ENCODE measurements at regions not wholly inside any gene's neighbourhood (a gene's known extent, or its start where the extent isn't known, plus 50 kb on each side); places are given as distances from the start of the nearest gene placed in this dataset.
"Not testable (repeated sequence)": the region's sequence is repeated elsewhere in the genome, so short reads cannot be mapped to it uniquely, and the experiment has no call there.

DNA sequence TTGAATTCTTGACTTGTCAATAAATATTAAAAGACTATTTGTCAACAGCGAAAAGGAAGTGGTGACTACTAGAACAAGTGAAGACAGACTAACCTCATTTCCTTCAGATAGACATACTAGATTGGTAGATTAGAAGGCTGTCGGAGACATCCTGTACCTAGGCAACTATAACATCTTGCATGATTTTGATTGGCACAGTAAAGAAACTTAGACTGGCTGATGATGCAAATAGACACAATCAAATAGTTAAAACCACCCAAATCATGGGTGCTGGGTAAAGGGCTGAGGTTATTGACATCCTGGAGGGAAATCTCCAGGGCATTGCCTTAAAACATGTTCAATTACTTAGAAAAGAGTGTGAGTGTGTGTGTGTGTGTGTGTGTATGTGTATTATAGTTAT, 85.9 kb upstream of the EDEM3 start:
- Histone ChIP-seq H3K4me2 (no peak overlapping the region), H4K20me1 (ENCODE audit: insufficient read depth) (no peaks in the 10 kb centered on the region), H3K4me3 (IDR thresholded peaks at IDR 0.05; ENCODE audit: insufficient read depth, low read depth, low read length) (no peak overlapping the region), H3K27ac (no peak overlapping the region), H3K4me1 (ENCODE audit: low read depth, poor library complexity, severe bottlenecking) (peaks cover 71% of the 10 kb centered on the region), H3K27me3 (ENCODE audit: insufficient read depth, low read depth) (no peaks in the 10 kb centered on the region), H3K79me2 (ENCODE audit: insufficient read depth, low read depth) (no peaks in the 10 kb centered on the region), H3K9ac (no peak overlapping the region), H2AFZ (ENCODE audit: low read depth) (no peak overlapping the region), H3K36me3 (ENCODE audit: insufficient read depth) (no peaks in the 10 kb centered on the region)
- TF ChIP-seq, protein P1, sequence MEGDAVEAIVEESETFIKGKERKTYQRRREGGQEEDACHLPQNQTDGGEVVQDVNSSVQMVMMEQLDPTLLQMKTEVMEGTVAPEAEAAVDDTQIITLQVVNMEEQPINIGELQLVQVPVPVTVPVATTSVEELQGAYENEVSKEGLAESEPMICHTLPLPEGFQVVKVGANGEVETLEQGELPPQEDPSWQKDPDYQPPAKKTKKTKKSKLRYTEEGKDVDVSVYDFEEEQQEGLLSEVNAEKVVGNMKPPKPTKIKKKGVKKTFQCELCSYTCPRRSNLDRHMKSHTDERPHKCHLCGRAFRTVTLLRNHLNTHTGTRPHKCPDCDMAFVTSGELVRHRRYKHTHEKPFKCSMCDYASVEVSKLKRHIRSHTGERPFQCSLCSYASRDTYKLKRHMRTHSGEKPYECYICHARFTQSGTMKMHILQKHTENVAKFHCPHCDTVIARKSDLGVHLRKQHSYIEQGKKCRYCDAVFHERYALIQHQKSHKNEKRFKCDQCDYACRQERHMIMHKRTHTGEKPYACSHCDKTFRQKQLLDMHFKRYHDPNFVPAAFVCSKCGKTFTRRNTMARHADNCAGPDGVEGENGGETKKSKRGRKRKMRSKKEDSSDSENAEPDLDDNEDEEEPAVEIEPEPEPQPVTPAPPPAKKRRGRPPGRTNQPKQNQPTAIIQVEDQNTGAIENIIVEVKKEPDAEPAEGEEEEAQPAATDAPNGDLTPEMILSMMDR (conservative IDR thresholded peaks at IDR 0.05; ENCODE audit: low read depth, low read length), result no peak

DNA sequence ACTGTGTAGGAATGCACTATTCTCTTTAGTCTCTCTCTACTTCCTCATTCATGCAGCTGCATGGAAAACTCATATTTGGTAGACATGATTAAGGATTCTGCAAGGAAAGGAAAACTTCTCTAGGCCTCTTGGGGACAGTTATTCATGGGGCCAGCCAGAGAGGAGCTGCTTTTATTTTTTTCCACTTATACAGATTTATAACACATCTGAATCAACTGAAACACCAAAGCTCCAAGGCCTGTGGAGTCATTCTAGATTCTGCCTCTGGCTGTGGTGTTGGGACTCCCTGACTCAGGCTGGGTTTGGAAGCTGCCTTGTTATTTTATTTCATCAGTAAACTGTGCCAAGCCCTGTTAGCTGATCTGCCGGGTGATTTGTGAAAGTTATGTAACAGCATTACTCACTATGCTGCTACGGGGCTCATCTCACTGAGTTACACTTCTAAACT, 83.9 kb upstream of the EDEM3 start:
- no peaks in the 10 kb centered on the region for H3K27me3 ChIP-seq (ENCODE audit: insufficient read depth, low read depth)
- H3K4me1 ChIP-seq (ENCODE audit: low read depth, poor library complexity, severe bottlenecking), result peaks cover 53% of the 10 kb centered on the region
- TF ChIP-seq, protein P1 (conservative IDR thresholded peaks at IDR 0.05; ENCODE audit: low read depth, low read length), result no peak
- H3K79me2 ChIP-seq (ENCODE audit: insufficient read depth, low read depth), result no peaks in the 10 kb centered on the region
- no peak overlapping the region for H3K27ac ChIP-seq
- H4K20me1 ChIP-seq (ENCODE audit: insufficient read depth), result no peaks in the 10 kb centered on the region
- H3K4me2 ChIP-seq, result no peak overlapping the region
- H3K9ac ChIP-seq, result no peak overlapping the region
- H2AFZ ChIP-seq (ENCODE audit: low read depth), result no peak overlapping the region
- H3K36me3 ChIP-seq (ENCODE audit: insufficient read depth), result no peaks in the 10 kb centered on the region
- H3K4me3 ChIP-seq (IDR thresholded peaks at IDR 0.05; ENCODE audit: insufficient read depth, low read depth, low read length), result no peak overlapping the region

DNA sequence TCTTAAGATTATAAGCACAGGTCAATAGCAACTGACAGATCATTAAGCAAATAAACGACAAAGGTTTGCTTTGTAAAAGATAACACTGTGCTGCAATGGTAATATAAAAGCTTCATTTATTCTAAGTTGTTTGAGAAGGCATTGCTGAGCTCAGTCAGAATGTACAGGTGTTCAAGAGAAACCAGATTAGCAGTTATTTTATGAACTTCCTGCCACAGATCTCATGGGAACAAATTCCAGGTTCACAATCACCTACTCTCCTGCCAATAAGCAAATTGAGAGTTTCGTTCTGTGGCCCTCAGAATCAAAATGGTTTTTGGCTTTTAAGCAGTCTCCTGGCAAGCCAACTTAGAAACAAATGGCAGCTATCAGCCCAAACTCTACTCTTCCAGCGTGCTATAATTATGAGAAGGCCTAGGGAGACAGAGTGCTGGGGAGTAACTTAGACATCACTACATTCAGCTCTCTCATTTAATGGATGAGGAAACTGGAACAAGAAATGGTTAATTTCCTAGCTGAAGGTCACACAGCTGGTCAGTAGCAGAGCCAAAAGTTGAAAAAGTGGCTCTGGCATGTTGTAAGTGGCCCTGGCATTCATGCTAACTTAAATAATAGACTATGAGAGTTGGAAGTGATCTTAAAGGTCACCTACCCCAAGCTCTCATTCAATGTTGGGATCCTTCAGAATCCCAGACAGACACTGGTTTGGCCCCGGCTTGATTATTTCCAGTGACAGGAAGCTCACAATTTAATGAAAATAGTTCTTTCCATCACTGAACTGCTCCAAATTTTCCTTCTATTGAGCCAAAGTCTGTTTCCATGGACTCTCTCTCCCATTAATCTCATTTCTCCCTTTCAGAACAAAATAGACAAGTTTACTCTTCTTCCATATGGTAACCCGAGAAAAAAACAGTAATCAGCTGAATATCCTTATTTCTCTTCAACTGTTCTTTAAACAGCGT, 82.6 kb upstream of the EDEM3 start:
- peak overlapping the region; percentile 70 for H3K4me2 ChIP-seq
- H3K4me3 ChIP-seq (IDR thresholded peaks at IDR 0.05; ENCODE audit: insufficient read depth, low read depth, low read length), result no peak overlapping the region
- H4K20me1 ChIP-seq (ENCODE audit: insufficient read depth), result no peaks in the 10 kb centered on the region
- no peaks in the 10 kb centered on the region for H3K36me3 ChIP-seq (ENCODE audit: insufficient read depth)
- peak overlapping the region; percentile 25; the same call in 1 of the 2 replicates for H3K27ac ChIP-seq
- no peak overlapping the region for H3K9ac ChIP-seq
- peaks cover 39% of the 10 kb centered on the region for H3K4me1 ChIP-seq (ENCODE audit: low read depth, poor library complexity, severe bottlenecking)
- no peaks in the 10 kb centered on the region for H3K79me2 ChIP-seq (ENCODE audit: insufficient read depth, low read depth)
- no peak overlapping the region for H2AFZ ChIP-seq (ENCODE audit: low read depth)
- TF ChIP-seq, protein P1 (conservative IDR thresholded peaks at IDR 0.05; ENCODE audit: low read depth, low read length), result no peak
- H3K27me3 ChIP-seq (ENCODE audit: insufficient read depth, low read depth), result no peaks in the 10 kb centered on the region

DNA sequence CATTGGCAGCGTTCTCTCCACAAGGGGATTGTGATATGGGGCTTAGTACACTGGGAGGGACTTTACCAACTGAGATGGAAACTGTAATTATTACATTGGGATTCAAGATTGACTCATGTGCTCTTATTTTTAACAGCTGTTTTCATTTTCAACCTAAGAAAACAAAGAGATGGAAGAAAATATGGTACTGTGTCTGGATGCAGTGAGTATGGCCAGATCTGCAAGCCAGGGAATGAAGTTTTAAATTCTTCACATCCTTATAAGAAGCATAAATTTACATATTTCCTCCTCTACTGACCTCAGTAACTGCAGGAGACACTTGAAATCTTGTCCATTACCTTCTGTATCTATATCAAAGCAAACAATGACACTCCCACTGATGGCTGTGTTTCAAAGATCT, 81.5 kb upstream of the EDEM3 start:
- no peak overlapping the region for H2AFZ ChIP-seq (ENCODE audit: low read depth)
- H3K27ac ChIP-seq, result no peak overlapping the region; the same call in 1 of the 2 replicates
- no peak overlapping the region for H3K9ac ChIP-seq
- H3K36me3 ChIP-seq (ENCODE audit: insufficient read depth), result no peaks in the 10 kb centered on the region
- H3K4me2 ChIP-seq, result peak overlapping the region; percentile 70; the same call in 1 of the 2 replicates
- no peak overlapping the region for H3K4me3 ChIP-seq (IDR thresholded peaks at IDR 0.05; ENCODE audit: insufficient read depth, low read depth, low read length)
- TF ChIP-seq, protein P1 (conservative IDR thresholded peaks at IDR 0.05; ENCODE audit: low read depth, low read length), result no peak
- peaks cover 32% of the 10 kb centered on the region for H3K4me1 ChIP-seq (ENCODE audit: low read depth, poor library complexity, severe bottlenecking)
- no peaks in the 10 kb centered on the region for H4K20me1 ChIP-seq (ENCODE audit: insufficient read depth)
- H3K27me3 ChIP-seq (ENCODE audit: insufficient read depth, low read depth), result no peaks in the 10 kb centered on the region
- H3K79me2 ChIP-seq (ENCODE audit: insufficient read depth, low read depth), result no peaks in the 10 kb centered on the region

DNA sequence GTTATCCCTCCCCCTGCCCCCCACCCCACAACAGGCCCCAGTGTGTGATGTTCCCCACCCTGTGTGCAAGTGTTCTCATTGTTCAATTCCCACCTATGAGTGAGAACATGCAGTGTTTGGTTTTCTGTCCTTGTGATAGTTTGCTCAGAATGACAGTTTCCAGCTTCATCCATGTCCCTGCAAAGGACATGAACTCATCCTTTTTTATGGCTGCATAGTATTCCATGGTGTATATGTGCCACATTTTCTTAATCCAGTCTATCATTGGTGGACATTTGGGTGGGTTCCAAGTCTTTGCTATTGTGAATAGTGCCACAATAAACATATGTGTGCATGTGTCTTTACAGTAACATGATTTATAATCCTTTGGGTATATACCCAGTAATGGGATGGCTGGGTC, 79.3 kb upstream of the EDEM3 start:
- H3K27ac ChIP-seq; H3K4me3 ChIP-seq (IDR thresholded peaks at IDR 0.05; ENCODE audit: insufficient read depth, low read depth, low read length); H3K36me3 ChIP-seq (ENCODE audit: insufficient read depth); H3K9ac ChIP-seq; H3K4me2 ChIP-seq; H4K20me1 ChIP-seq (ENCODE audit: insufficient read depth); H3K79me2 ChIP-seq (ENCODE audit: insufficient read depth, low read depth); H3K27me3 ChIP-seq (ENCODE audit: insufficient read depth, low read depth); H2AFZ ChIP-seq (ENCODE audit: low read depth): not testable (repeated sequence)
- H3K4me1 ChIP-seq (ENCODE audit: low read depth, poor library complexity, severe bottlenecking), result peaks cover 32% of the 10 kb centered on the region
